ENCODE measurements at regions not wholly inside any gene's neighbourhood (a gene's known extent, or its start where the extent isn't known, plus 50 kb on each side); places are given as distances from the start of the nearest gene placed in this dataset.
A peak's percentile ranks its signal among the peaks of the same experiment; 100 is the strongest.
"Not testable (repeated sequence)": the region's sequence is repeated elsewhere in the genome, so short reads cannot be mapped to it uniquely, and the experiment has no call there.

DNA sequence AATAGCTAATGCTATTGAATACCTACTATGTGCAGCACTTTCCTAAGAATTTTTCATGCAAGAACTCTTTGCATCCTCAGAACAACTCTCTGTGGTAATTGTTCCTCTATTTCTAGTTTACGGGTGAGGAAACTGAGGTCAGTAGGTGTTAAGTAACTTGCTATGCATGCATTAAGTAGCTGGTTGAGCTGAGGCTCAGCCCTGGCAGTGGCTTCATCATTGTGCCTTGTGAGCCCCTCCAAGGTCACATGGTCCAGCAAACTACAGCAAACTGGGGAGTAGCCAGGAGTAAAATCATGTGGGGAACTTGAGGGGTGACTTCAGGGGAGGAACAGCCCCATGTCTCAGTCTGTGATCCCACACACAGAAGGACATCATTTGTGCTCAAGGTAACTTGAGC is 365.2 kb downstream of the BCL2L11 start:
- not testable (repeated sequence) for H3K9me3 ChIP-seq (ENCODE audit: control insufficient read depth in 4 of 4, insufficient read depth in 3 of 4, low read length in 3 of 4); ATAC-seq (ENCODE audit: insufficient read depth, low FRiP score); H3K9ac ChIP-seq (ENCODE audit: insufficient read depth in 1 of 2, low read length in 2 of 2); H3K4me3 ChIP-seq; H3K36me3 ChIP-seq (ENCODE audit: control insufficient read depth in 4 of 4, insufficient read depth in 4 of 4, low read length in 4 of 4); H3K27ac ChIP-seq (ENCODE audit: low read depth in 1 of 2, low read length in 1 of 2); H3K27me3 ChIP-seq (ENCODE audit: control insufficient read depth in 3 of 3, insufficient read depth in 3 of 3, low read length in 2 of 3); DNase-seq; H3K4me1 ChIP-seq (ENCODE audit: control insufficient read depth in 5 of 5, insufficient read depth in 5 of 5, low read length in 5 of 5)
- 59% methylated on average over 1 of the region's 1 CpG; no CpG with 5 or more reads in 1 of the 2 donors for WGBS, 2 donors

DNA sequence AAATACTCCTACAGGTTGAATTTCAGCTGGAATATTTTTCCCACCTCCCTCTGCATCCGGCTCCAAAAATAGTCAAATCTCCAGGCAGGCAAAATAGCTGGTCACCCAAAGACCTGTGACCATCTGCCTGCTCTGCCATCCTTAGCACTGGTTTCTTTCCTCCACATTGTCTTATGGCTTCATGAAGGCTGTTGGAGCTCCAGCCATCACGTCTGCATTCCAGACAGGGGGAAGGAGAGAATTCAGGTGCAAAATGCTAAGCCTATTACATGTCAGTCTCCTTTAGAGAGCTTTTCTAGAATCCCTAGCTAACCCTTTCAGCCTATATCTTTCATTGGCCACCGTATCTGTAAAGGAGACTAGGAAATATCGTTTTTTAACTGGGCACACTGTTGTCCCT is 367.7 kb downstream of the BCL2L11 start:
- H3K4me3 ChIP-seq; DNase-seq; ATAC-seq (ENCODE audit: insufficient read depth, low FRiP score); H3K4me1 ChIP-seq (ENCODE audit: control insufficient read depth in 5 of 5, insufficient read depth in 5 of 5, low read length in 5 of 5); H3K27ac ChIP-seq (ENCODE audit: low read depth in 1 of 2, low read length in 1 of 2); H3K36me3 ChIP-seq (ENCODE audit: control insufficient read depth in 4 of 4, insufficient read depth in 4 of 4, low read length in 4 of 4); H3K9me3 ChIP-seq (ENCODE audit: control insufficient read depth in 4 of 4, insufficient read depth in 3 of 4, low read length in 3 of 4); H3K27me3 ChIP-seq (ENCODE audit: control insufficient read depth in 3 of 3, insufficient read depth in 3 of 3, low read length in 2 of 3); H3K9ac ChIP-seq (ENCODE audit: insufficient read depth in 1 of 2, low read length in 2 of 2): not testable (repeated sequence)
- 81 to 87% methylated on average over 3 to 4 of the region's 4 CpGs for WGBS, 2 donors

DNA sequence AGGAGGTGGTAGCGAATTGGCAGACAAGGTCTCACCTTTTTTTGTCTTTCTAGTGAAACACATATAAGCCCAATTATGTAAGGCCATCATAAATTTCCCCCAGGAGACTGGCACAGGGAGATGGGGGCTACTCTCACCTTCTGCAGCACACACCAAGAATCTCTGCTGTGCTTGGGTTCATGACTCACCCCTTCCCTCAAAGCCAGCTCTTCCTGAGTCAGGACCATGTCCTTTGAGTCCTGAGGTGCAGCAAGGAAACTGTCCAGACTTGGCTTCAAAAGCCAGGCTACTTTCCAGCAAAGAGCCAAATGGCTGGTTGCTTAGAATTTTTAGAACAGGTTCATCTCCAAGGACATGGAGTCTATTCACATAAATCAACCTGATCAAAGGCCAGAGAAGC is 368.7 kb downstream of the BCL2L11 start:
- not testable (repeated sequence) for H3K27ac ChIP-seq (ENCODE audit: low read depth in 1 of 2, low read length in 1 of 2); DNase-seq; H3K36me3 ChIP-seq (ENCODE audit: control insufficient read depth in 4 of 4, insufficient read depth in 4 of 4, low read length in 4 of 4); H3K9me3 ChIP-seq (ENCODE audit: control insufficient read depth in 4 of 4, insufficient read depth in 3 of 4, low read length in 3 of 4); H3K4me1 ChIP-seq (ENCODE audit: control insufficient read depth in 5 of 5, insufficient read depth in 5 of 5, low read length in 5 of 5); ATAC-seq (ENCODE audit: insufficient read depth, low FRiP score); H3K27me3 ChIP-seq (ENCODE audit: control insufficient read depth in 3 of 3, insufficient read depth in 3 of 3, low read length in 2 of 3); H3K4me3 ChIP-seq; H3K9ac ChIP-seq (ENCODE audit: insufficient read depth in 1 of 2, low read length in 2 of 2)
- WGBS, 2 donors: no CpG with 5 or more reads among the region's 1 CpG

- not testable (repeated sequence) for H3K4me3 ChIP-seq; DNase-seq; H3K27ac ChIP-seq (ENCODE audit: low read depth in 1 of 2, low read length in 1 of 2); ATAC-seq (ENCODE audit: insufficient read depth, low FRiP score); H3K9me3 ChIP-seq (ENCODE audit: control insufficient read depth in 4 of 4, insufficient read depth in 3 of 4, low read length in 3 of 4); H3K9ac ChIP-seq (ENCODE audit: insufficient read depth in 1 of 2, low read length in 2 of 2); H3K27me3 ChIP-seq (ENCODE audit: control insufficient read depth in 3 of 3, insufficient read depth in 3 of 3, low read length in 2 of 3); H3K4me1 ChIP-seq (ENCODE audit: control insufficient read depth in 5 of 5, insufficient read depth in 5 of 5, low read length in 5 of 5); H3K36me3 ChIP-seq (ENCODE audit: control insufficient read depth in 4 of 4, insufficient read depth in 4 of 4, low read length in 4 of 4)
- WGBS, 2 donors: no CpG with 5 or more reads among the region's 3 CpGs
These were observed 370.5 kb downstream of the BCL2L11 start for GRCh38 chr2:111491181-111491580.

DNA sequence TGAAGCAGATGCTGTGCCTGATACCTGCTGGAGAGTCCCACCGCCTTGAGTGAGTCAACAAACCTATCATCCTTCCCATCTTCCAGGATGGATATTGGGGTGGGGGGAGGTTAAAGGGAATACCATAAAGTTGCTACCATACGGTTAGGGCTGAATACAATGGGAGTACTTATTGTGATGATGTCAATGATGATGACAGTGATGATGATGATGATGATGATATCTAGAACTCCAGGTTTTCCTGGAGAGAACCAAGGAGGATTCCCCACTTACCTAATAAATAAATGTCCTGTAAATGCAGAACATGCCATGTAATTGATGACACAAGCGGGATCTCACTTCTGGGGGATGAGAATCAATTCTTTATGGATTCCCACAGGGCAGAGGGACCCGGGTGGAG is 370.9 kb downstream of the BCL2L11 start:
- DNase-seq: peak in 1 of 3 donors; percentile 11
- H3K4me1 ChIP-seq (ENCODE audit: control insufficient read depth in 5 of 5, insufficient read depth in 5 of 5, low read length in 5 of 5); H3K9me3 ChIP-seq (ENCODE audit: control insufficient read depth in 4 of 4, insufficient read depth in 3 of 4, low read length in 3 of 4); H3K27me3 ChIP-seq (ENCODE audit: control insufficient read depth in 3 of 3, insufficient read depth in 3 of 3, low read length in 2 of 3); H3K27ac ChIP-seq (ENCODE audit: low read depth in 1 of 2, low read length in 1 of 2); H3K4me3 ChIP-seq; H3K9ac ChIP-seq (ENCODE audit: insufficient read depth in 1 of 2, low read length in 2 of 2); H3K36me3 ChIP-seq (ENCODE audit: control insufficient read depth in 4 of 4, insufficient read depth in 4 of 4, low read length in 4 of 4); ATAC-seq (ENCODE audit: insufficient read depth, low FRiP score): not testable (repeated sequence)
- 62 to 75% methylated on average over 3 of the region's 4 CpGs for WGBS, 2 donors

GRCh38 chr2:111492995-111493719 is 372.4 kb downstream of the BCL2L11 start:
- not testable (repeated sequence) for H3K27me3 ChIP-seq (ENCODE audit: control insufficient read depth in 3 of 3, insufficient read depth in 3 of 3, low read length in 2 of 3); DNase-seq; ATAC-seq (ENCODE audit: insufficient read depth, low FRiP score); H3K4me1 ChIP-seq (ENCODE audit: control insufficient read depth in 5 of 5, insufficient read depth in 5 of 5, low read length in 5 of 5); H3K36me3 ChIP-seq (ENCODE audit: control insufficient read depth in 4 of 4, insufficient read depth in 4 of 4, low read length in 4 of 4); H3K9me3 ChIP-seq (ENCODE audit: control insufficient read depth in 4 of 4, insufficient read depth in 3 of 4, low read length in 3 of 4); H3K9ac ChIP-seq (ENCODE audit: insufficient read depth in 1 of 2, low read length in 2 of 2); H3K4me3 ChIP-seq
- peak overlapping the region; percentile 70 to 86 for H3K27ac ChIP-seq (ENCODE audit: low read depth in 1 of 2, low read length in 1 of 2)
- WGBS, 2 donors: 52% methylated on average over 6 to 9 of the region's 20 CpGs

DNA sequence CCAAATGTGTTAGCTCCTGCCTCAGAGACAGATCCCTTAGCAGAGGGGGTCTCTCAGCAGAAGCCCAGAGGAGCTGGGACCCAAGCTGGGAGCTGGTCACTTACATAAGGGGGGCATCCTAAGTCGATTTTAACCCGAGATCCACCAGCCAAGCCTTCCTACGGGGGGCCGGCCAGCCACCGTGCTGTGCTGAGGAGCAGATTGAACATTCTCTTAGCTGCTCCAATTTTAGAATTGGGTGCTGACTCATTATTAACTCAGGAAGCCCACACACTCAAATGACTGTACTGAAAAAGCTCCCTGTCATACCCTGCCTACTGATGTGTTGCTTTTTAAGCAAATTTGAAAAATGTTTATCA is 373.0 kb downstream of the BCL2L11 start:
- not testable (repeated sequence) for H3K9me3 ChIP-seq (ENCODE audit: control insufficient read depth in 4 of 4, insufficient read depth in 3 of 4, low read length in 3 of 4); H3K36me3 ChIP-seq (ENCODE audit: control insufficient read depth in 4 of 4, insufficient read depth in 4 of 4, low read length in 4 of 4); ATAC-seq (ENCODE audit: insufficient read depth, low FRiP score); H3K4me1 ChIP-seq (ENCODE audit: control insufficient read depth in 5 of 5, insufficient read depth in 5 of 5, low read length in 5 of 5); H3K27me3 ChIP-seq (ENCODE audit: control insufficient read depth in 3 of 3, insufficient read depth in 3 of 3, low read length in 2 of 3); H3K9ac ChIP-seq (ENCODE audit: insufficient read depth in 1 of 2, low read length in 2 of 2); DNase-seq
- peak overlapping the region; percentile 70 to 86 for H3K27ac ChIP-seq (ENCODE audit: low read depth in 1 of 2, low read length in 1 of 2)
- WGBS, 2 donors: 8 to 33% methylated on average over 5 of the region's 5 CpGs
- H3K4me3 ChIP-seq: peak overlapping the region; percentile 19

GRCh38 chr2:111494288-111494980 is 373.7 kb downstream of the BCL2L11 start:
- not testable (repeated sequence) for H3K9ac ChIP-seq (ENCODE audit: insufficient read depth in 1 of 2, low read length in 2 of 2); H3K4me3 ChIP-seq; DNase-seq; H3K4me1 ChIP-seq (ENCODE audit: control insufficient read depth in 5 of 5, insufficient read depth in 5 of 5, low read length in 5 of 5); H3K36me3 ChIP-seq (ENCODE audit: control insufficient read depth in 4 of 4, insufficient read depth in 4 of 4, low read length in 4 of 4); H3K9me3 ChIP-seq (ENCODE audit: control insufficient read depth in 4 of 4, insufficient read depth in 3 of 4, low read length in 3 of 4); H3K27me3 ChIP-seq (ENCODE audit: control insufficient read depth in 3 of 3, insufficient read depth in 3 of 3, low read length in 2 of 3)
- peak; percentile 56 for ATAC-seq (ENCODE audit: insufficient read depth, low FRiP score)
- WGBS, 2 donors: 6 to 28% methylated on average over 8 of the region's 14 CpGs
- H3K27ac ChIP-seq (ENCODE audit: low read depth in 1 of 2, low read length in 1 of 2): peak overlapping the region; percentile 68 to 79

Data from lung (tissue), 9 donors.